H1 (cell line): ENCODE measurements at regions not wholly inside any gene's neighbourhood (a gene's known extent, or its start where the extent isn't known, plus 50 kb on each side); places are given as distances from the start of the nearest gene placed in this dataset.

ENCODE experiments used
- ATF2 ChIP-seq: IDR thresholded peaks from 2 replicates; pipeline ENCODE4 v1.6.1; 2012; ENCODE audit warnings: low read length, inconsistent platforms
- CTCF ChIP-seq, 3 experiments: IDR thresholded peaks; 1 replicate in 2 of 3; 2 replicates in 1 of 3; pipeline versions ENCODE4 v1.5.1 to v1.6.1; 2011; ENCODE audit warnings: low read length in 3 of 3, mild to moderate bottlenecking in 3 of 3, inconsistent platforms in 2 of 3, low read depth in 1 of 3, moderate library complexity in 1 of 3; ENCODE audit not compliant: insufficient read depth in 1 of 3; ENCODE audit errors: control extremely low read depth in 1 of 3
- E2F6 ChIP-seq: IDR thresholded peaks from 2 replicates; pipeline ENCODE4 v1.6.1; 2012; ENCODE audit warnings: inconsistent platforms
- EZH2 ChIP-seq: fragments of 200-600 bp; sonication (generic); IDR thresholded peaks from 2 replicates; pipeline ENCODE4 v1.7.1; 2012; ENCODE audit warnings: low read depth, mild to moderate bottlenecking, moderate library complexity, low read length, inconsistent platforms; ENCODE audit not compliant: severe bottlenecking
- JUN ChIP-seq: IDR thresholded peaks from 2 replicates; pipeline ENCODE4 v1.6.1; 2011; ENCODE audit warnings: low read depth, mild to moderate bottlenecking, improper control_type of control experiment, low read length
- MAX ChIP-seq: IDR thresholded peaks from 2 replicates; pipeline ENCODE4 v1.6.1; 2012; ENCODE audit warnings: inconsistent platforms
- SIX5 ChIP-seq: IDR thresholded peaks from 2 replicates; pipeline ENCODE4 v1.6.1; 2011; ENCODE audit warnings: mild to moderate bottlenecking, low read depth, low read length
- SRF ChIP-seq: IDR thresholded peaks from 2 replicates; pipeline ENCODE4 v1.6.1; 2011; ENCODE audit warnings: mild to moderate bottlenecking, low read depth, low read length, moderate library complexity
- TAF1 ChIP-seq: IDR thresholded peaks from 2 replicates; pipeline ENCODE4 v1.6.1; 2011; ENCODE audit warnings: mild to moderate bottlenecking, low read depth, low read length

GRCh38 chr11:37110385-37110784 lies 512.3 kb upstream of the RAG2 start:
- no peak for TF ChIP-seq TAF1
- no peak for TF ChIP-seq E2F6
- no peak for TF ChIP-seq ATF2
- TF ChIP-seq CTCF (IDR thresholded peaks at IDR 0.05; ENCODE audit: control extremely low read depth in 1 of 3, insufficient read depth in 1 of 3, low read depth in 1 of 3, low read length in 3 of 3): no peak
- TF ChIP-seq MAX: no peak
- TF ChIP-seq EZH2: no peak
- TF ChIP-seq SIX5: no peak
- no peak for TF ChIP-seq SRF
- no peak for TF ChIP-seq JUN
